Liver (tissue), 8 donors: ENCODE measurements at regions not wholly inside any gene's neighbourhood (a gene's known extent, or its start where the extent isn't known, plus 50 kb on each side); places are given as distances from the start of the nearest gene placed in this dataset.

Experiments used
- DNase-seq: peaks from one replicate; pipeline ENCODE4 v3.0.0-alpha.2; 2017; ENCODE audit warnings: low spot score
- H3K27ac ChIP-seq, 2 donors: one replicate each; pipeline ENCODE4 v1.7.0; 2013; ENCODE audit warnings: inconsistent platforms in 2 of 2, low read length in 2 of 2, control low read depth in 1 of 2, low read depth in 1 of 2, mild to moderate bottlenecking in 1 of 2
- H3K27me3 ChIP-seq, 4 donors: one replicate each; pipeline versions ENCODE4 v1.6.1 to v1.7.0; 2013; ENCODE audit warnings: low read length in 3 of 4, inconsistent platforms in 1 of 4, mild to moderate bottlenecking in 1 of 4, moderate library complexity in 1 of 4; ENCODE audit not compliant: control insufficient read depth in 4 of 4, insufficient read depth in 4 of 4
- H3K36me3 ChIP-seq, 4 donors: one replicate each; pipeline versions ENCODE4 v1.6.1 to v1.7.0; 2013; ENCODE audit warnings: low read length in 3 of 4, mild to moderate bottlenecking in 3 of 4, low read depth in 1 of 4, moderate library complexity in 1 of 4; ENCODE audit not compliant: control insufficient read depth in 4 of 4, insufficient read depth in 3 of 4
- H3K4me1 ChIP-seq, 4 donors: one replicate each; pipeline versions ENCODE4 v1.6.1 to v1.7.0; 2013; ENCODE audit warnings: low read length in 3 of 4, mild to moderate bottlenecking in 3 of 4, moderate library complexity in 1 of 4; ENCODE audit not compliant: control insufficient read depth in 4 of 4, insufficient read depth in 4 of 4
- H3K4me3 ChIP-seq, 3 donors: one replicate each; pipeline versions ENCODE4 v1.6.1 to v1.7.0; 2013; ENCODE audit warnings: low read length in 3 of 3, control low read depth in 1 of 3, low read depth in 1 of 3, mild to moderate bottlenecking in 1 of 3
- H3K9ac ChIP-seq, 2 donors: one replicate each; pipeline ENCODE4 v1.7.0; 2013; ENCODE audit warnings: low read length in 2 of 2, mild to moderate bottlenecking in 2 of 2, moderate library complexity in 2 of 2, control low read depth in 1 of 2, low read depth in 1 of 2
- H3K9me3 ChIP-seq, 4 donors: one replicate each; pipeline versions ENCODE4 v1.6.1 to v1.7.0; 2013; ENCODE audit warnings: low read length in 3 of 4; ENCODE audit not compliant: control insufficient read depth in 4 of 4
- ATF3 ChIP-seq: IDR thresholded peaks from 2 replicates; pipeline ENCODE4 v1.6.1; 2016; ENCODE audit warnings: antibody characterized with exemption
- CTCF ChIP-seq: fragments of 150-350 bp; IDR thresholded peaks from 2 replicates; pipeline ENCODE4 v1.5.1; 2017; ENCODE audit warnings: improper control_type of control experiment, low read depth, low read length; ENCODE audit not compliant: missing input control
- EGR1 ChIP-seq, 2 donors: IDR thresholded peaks; 2 replicates each; pipeline ENCODE4 v1.6.1; 2016 to 2018; ENCODE audit warnings: antibody characterized with exemption in 2 of 2, low read depth in 2 of 2
- FOXA1 ChIP-seq: IDR thresholded peaks from 2 replicates; pipeline ENCODE4 v1.6.1; 2016; ENCODE audit warnings: antibody characterized with exemption
- FOXA2 ChIP-seq: IDR thresholded peaks from 2 replicates; pipeline ENCODE4 v1.6.1; 2016; ENCODE audit warnings: antibody characterized with exemption
- GABPA ChIP-seq, 2 donors: IDR thresholded peaks in 1 of 2; conservative IDR thresholded peaks in 1 of 2; 2 replicates each; pipeline ENCODE4 v1.6.1; 2016; ENCODE audit warnings: antibody characterized with exemption in 2 of 2, mild to moderate bottlenecking in 1 of 2, moderate library complexity in 1 of 2
- HNF4A ChIP-seq, 2 donors: conservative IDR thresholded peaks; 2 replicates each; pipeline ENCODE4 v1.6.1; 2016; ENCODE audit warnings: antibody characterized with exemption in 2 of 2, mild to moderate bottlenecking in 2 of 2
- HNF4G ChIP-seq: IDR thresholded peaks from 2 replicates; pipeline ENCODE4 v1.6.1; 2016; ENCODE audit warnings: antibody characterized with exemption
- JUND ChIP-seq, 2 donors: IDR thresholded peaks; 2 replicates each; pipeline ENCODE4 v1.6.1; 2016; ENCODE audit warnings: antibody characterized with exemption in 2 of 2
- NR2F2 ChIP-seq: IDR thresholded peaks from 2 replicates; pipeline ENCODE4 v1.6.1; 2016; ENCODE audit warnings: antibody characterized with exemption
- RAD21 ChIP-seq, 2 donors: IDR thresholded peaks; 2 replicates each; pipeline ENCODE4 v1.6.1; 2016; ENCODE audit warnings: antibody characterized with exemption in 2 of 2, mild to moderate bottlenecking in 2 of 2
- RXRA ChIP-seq, 2 donors: IDR thresholded peaks; 2 replicates each; pipeline ENCODE4 v1.6.1; 2017 to 2018; ENCODE audit warnings: antibody characterized with exemption in 2 of 2, mild to moderate bottlenecking in 1 of 2
- TAF1 ChIP-seq: conservative IDR thresholded peaks from 2 replicates; pipeline ENCODE4 v1.6.1; 2016; ENCODE audit warnings: antibody characterized with exemption, mild to moderate bottlenecking
- YY1 ChIP-seq: IDR thresholded peaks from 2 replicates; pipeline ENCODE4 v1.6.1; 2016; ENCODE audit warnings: antibody characterized with exemption, mild to moderate bottlenecking
- WGBS: extraction: QIAGEN DNeasy Blood & Tissue Kit; methylation state at CpG from one replicate; pipeline ENCODE4 v1.1.7; 2013; 5-methylcytosine and 5-hydroxymethylcytosine counted together
- TF ChIP-seq, protein P1 (sequence below): IDR thresholded peaks from 2 replicates; pipeline ENCODE4 v1.6.1; 2016; ENCODE audit warnings: antibody characterized with exemption, mild to moderate bottlenecking
- TF ChIP-seq, protein P2 (sequence below): IDR thresholded peaks from 2 replicates; pipeline ENCODE4 v1.6.1; 2016; ENCODE audit warnings: antibody characterized with exemption
- TF ChIP-seq, protein P3 (sequence below): IDR thresholded peaks from 2 replicates; pipeline ENCODE4 v1.6.1; 2016; ENCODE audit warnings: antibody characterized with exemption
- donor health status: healthy.
- donor health status: healthy.
- donor health status: healthy.
- donor health status: healthy.
- donor health status: healthy.

DNA sequence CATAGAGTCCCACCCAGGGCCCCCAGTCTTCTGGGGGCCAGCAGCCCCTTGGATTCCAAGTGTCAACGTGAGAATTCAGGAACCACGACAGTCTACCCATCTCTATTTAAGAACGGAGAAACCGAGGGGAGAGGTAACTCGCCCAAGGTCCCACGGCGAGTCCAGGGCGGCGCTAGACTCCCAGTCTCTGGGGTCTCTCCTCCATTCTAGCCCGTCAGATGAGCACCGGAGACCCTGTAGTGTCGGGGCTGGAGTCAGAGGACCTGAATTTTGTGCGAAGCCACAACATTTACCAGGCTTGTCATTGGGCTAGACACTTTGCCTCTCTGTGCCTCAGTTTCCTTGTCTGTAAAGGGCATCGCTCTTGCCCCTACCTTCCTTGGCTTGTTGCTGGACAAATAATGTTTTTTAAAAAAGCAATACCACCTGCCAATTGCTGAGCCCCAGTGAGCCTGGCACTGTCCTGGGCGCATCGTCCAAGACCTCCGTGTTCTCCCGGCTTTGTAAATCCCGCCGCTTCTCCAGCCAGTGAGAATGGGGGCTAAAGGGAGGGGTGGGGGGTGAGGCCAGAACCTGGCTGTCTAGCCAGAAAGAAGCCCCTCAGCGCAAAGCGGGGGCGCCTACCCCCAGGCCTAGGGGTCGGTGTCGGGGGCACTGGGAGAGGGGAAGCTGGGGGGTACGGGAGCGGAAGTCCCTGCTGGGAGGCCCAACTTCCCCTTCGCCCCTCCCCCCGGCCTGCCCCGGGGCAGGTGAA, 91.7 kb downstream of the NCR2 start:
- H3K36me3 ChIP-seq, result no peaks in the 10 kb centered on the region
- WGBS, result 27% methylated on average over 30 of the region's 30 CpGs
- H3K27me3 ChIP-seq, result no peaks in the 10 kb centered on the region
- H3K9ac ChIP-seq, result no peak overlapping the region
- peaks cover 4 to 16% (median 5%) of the 10 kb centered on the region in 4 donors for H3K4me1 ChIP-seq
- H3K4me3 ChIP-seq, result peak overlapping the region in 1 of 3 donors; percentile 58
- no peak for DNase-seq
- no peaks in the 10 kb centered on the region for H3K9me3 ChIP-seq
- no peak overlapping the region for H3K27ac ChIP-seq
- TF ChIP-seq, protein P1, sequence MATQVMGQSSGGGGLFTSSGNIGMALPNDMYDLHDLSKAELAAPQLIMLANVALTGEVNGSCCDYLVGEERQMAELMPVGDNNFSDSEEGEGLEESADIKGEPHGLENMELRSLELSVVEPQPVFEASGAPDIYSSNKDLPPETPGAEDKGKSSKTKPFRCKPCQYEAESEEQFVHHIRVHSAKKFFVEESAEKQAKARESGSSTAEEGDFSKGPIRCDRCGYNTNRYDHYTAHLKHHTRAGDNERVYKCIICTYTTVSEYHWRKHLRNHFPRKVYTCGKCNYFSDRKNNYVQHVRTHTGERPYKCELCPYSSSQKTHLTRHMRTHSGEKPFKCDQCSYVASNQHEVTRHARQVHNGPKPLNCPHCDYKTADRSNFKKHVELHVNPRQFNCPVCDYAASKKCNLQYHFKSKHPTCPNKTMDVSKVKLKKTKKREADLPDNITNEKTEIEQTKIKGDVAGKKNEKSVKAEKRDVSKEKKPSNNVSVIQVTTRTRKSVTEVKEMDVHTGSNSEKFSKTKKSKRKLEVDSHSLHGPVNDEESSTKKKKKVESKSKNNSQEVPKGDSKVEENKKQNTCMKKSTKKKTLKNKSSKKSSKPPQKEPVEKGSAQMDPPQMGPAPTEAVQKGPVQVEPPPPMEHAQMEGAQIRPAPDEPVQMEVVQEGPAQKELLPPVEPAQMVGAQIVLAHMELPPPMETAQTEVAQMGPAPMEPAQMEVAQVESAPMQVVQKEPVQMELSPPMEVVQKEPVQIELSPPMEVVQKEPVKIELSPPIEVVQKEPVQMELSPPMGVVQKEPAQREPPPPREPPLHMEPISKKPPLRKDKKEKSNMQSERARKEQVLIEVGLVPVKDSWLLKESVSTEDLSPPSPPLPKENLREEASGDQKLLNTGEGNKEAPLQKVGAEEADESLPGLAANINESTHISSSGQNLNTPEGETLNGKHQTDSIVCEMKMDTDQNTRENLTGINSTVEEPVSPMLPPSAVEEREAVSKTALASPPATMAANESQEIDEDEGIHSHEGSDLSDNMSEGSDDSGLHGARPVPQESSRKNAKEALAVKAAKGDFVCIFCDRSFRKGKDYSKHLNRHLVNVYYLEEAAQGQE, result no peak
- TF ChIP-seq CTCF (no peak), ATF3 (no peak), YY1 (no peak), RXRA (IDR thresholded peaks at IDR 0.05) (no peak), NR2F2 (no peak), FOXA2 (no peak), TAF1 (no peak), EGR1 (IDR thresholded peaks at IDR 0.05; ENCODE audit: low read depth in 2 of 2) (no peak), GABPA (IDR thresholded peaks at IDR 0.05 in 1 of 2, conservative IDR thresholded peaks at IDR 0.05 in 1 of 2) (no peak), RAD21 (IDR thresholded peaks at IDR 0.05) (no peak), FOXA1 (no peak), JUND (IDR thresholded peaks at IDR 0.05) (no peak), HNF4G (no peak), HNF4A (conservative IDR thresholded peaks at IDR 0.05) (no peak)
- TF ChIP-seq, protein P2, sequence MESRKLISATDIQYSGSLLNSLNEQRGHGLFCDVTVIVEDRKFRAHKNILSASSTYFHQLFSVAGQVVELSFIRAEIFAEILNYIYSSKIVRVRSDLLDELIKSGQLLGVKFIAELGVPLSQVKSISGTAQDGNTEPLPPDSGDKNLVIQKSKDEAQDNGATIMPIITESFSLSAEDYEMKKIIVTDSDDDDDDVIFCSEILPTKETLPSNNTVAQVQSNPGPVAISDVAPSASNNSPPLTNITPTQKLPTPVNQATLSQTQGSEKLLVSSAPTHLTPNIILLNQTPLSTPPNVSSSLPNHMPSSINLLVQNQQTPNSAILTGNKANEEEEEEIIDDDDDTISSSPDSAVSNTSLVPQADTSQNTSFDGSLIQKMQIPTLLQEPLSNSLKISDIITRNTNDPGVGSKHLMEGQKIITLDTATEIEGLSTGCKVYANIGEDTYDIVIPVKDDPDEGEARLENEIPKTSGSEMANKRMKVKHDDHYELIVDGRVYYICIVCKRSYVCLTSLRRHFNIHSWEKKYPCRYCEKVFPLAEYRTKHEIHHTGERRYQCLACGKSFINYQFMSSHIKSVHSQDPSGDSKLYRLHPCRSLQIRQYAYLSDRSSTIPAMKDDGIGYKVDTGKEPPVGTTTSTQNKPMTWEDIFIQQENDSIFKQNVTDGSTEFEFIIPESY, result no peak
- TF ChIP-seq, protein P3, sequence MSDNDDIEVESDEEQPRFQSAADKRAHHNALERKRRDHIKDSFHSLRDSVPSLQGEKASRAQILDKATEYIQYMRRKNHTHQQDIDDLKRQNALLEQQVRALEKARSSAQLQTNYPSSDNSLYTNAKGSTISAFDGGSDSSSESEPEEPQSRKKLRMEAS, result no peak
